ENCODE measurements at regions not wholly inside any gene's neighbourhood (a gene's known extent, or its start where the extent isn't known, plus 50 kb on each side); places are given as distances from the start of the nearest gene placed in this dataset.

DNA sequence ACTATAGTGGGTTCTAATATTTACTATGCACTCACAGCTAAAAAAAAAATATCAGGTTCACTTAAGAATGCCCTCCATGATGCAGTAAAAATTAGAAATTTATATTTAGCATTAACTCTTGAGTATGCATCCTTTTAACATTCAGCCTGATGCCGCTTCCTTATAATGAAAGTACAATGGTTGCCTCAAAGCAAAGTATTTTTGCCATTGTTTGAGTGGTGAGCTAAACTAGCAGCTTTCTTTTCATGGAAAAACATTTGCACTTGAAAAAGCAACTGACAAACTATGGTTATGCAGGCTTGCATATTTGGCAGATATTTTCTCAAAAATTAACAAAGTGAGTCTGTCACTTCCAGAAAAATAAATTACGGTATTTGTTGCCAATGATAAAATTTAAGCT, 188.6 kb downstream of the SLC6A15 start:
- Mint-ChIP-seq H3K9me3 (no peaks in the 10 kb centered on the region), H3K27ac (no peak overlapping the region), H3K4me3 (no peak overlapping the region), H3K36me3 (ENCODE audit: low read depth) (no peaks in the 10 kb centered on the region), H3K27me3 (no peaks in the 10 kb centered on the region), H3K4me1 (ENCODE audit: low read depth) (no peaks in the 10 kb centered on the region)
- ChIA-PET CTCF (interaction anchor here (0.6 kb wide), 1 partner anchor 1163 kb away, joined by 3 read pairs; no protein-coding TSS in a partner anchor), POLR2A (no interaction called here)
- TF ChIP-seq, protein P1, sequence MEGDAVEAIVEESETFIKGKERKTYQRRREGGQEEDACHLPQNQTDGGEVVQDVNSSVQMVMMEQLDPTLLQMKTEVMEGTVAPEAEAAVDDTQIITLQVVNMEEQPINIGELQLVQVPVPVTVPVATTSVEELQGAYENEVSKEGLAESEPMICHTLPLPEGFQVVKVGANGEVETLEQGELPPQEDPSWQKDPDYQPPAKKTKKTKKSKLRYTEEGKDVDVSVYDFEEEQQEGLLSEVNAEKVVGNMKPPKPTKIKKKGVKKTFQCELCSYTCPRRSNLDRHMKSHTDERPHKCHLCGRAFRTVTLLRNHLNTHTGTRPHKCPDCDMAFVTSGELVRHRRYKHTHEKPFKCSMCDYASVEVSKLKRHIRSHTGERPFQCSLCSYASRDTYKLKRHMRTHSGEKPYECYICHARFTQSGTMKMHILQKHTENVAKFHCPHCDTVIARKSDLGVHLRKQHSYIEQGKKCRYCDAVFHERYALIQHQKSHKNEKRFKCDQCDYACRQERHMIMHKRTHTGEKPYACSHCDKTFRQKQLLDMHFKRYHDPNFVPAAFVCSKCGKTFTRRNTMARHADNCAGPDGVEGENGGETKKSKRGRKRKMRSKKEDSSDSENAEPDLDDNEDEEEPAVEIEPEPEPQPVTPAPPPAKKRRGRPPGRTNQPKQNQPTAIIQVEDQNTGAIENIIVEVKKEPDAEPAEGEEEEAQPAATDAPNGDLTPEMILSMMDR (IDR thresholded peaks at IDR 0.05): no peak
- intact Hi-C loops (cut with micrococcal nuclease): no loop called here
- DNase-seq (no peak), ATAC-seq (no peak)

DNA sequence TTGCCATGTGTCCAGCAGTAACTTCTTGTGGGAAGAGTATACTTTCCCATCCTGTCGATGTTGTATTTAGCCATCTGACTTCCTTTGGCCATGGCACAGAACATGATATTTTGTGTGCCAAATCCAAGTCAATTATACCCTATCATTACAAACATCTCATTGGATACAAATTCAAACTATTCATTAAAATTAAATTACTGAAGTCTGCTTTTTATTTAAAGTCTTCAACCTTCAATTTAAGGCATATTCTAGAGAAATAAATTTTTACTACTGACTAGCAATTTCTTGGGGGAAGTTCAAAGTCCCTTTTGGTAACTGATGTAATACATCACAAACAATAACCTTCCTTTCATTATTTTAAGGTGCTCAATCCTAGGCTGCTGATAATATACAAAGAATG, 192.6 kb downstream of the SLC6A15 start:
- TF ChIP-seq, protein P1 (IDR thresholded peaks at IDR 0.05): no peak
- Mint-ChIP-seq H3K36me3 (ENCODE audit: low read depth) (no peaks in the 10 kb centered on the region), H3K4me1 (ENCODE audit: low read depth) (no peaks in the 10 kb centered on the region), H3K27me3 (no peaks in the 10 kb centered on the region), H3K27ac (no peak overlapping the region), H3K4me3 (no peak overlapping the region), H3K9me3 (peaks cover 2% of the 10 kb centered on the region)
- POLR2A ChIA-PET: no interaction called here
- DNase-seq (no peak), ATAC-seq (no peak)
- intact Hi-C loops (cut with micrococcal nuclease): no loop called here
- CTCF ChIA-PET: no interaction called here

DNA sequence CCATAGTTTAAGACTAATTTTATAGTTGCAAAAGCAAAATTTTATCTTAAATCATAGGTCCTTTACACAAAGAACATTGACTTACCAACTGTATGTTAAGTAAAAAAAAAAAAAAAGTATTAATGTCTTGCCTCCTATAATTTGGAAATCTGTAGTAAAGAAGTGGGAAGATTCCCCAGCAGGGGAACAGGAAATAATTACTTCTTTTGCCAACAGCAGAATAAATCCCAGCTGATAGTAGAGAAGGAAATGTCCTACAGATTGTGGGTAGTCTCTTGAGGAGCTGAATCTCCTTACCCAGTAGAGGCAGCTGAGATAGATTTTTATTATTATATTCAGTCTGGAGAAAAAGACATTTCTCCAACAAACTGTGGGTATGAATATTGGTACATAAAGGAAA, 193.7 kb downstream of the SLC6A15 start:
- intact Hi-C loops (cut with micrococcal nuclease): no loop called here
- Mint-ChIP-seq H3K36me3 (ENCODE audit: low read depth) (no peaks in the 10 kb centered on the region), H3K27me3 (no peaks in the 10 kb centered on the region), H3K9me3 (peaks cover 2% of the 10 kb centered on the region), H3K27ac (no peak overlapping the region), H3K4me3 (no peak overlapping the region), H3K4me1 (ENCODE audit: low read depth) (no peaks in the 10 kb centered on the region)
- no peak for ATAC-seq
- no peak for DNase-seq
- ChIA-PET POLR2A (no interaction called here), CTCF (no interaction called here)
- TF ChIP-seq, protein P1 (IDR thresholded peaks at IDR 0.05): no peak

DNA sequence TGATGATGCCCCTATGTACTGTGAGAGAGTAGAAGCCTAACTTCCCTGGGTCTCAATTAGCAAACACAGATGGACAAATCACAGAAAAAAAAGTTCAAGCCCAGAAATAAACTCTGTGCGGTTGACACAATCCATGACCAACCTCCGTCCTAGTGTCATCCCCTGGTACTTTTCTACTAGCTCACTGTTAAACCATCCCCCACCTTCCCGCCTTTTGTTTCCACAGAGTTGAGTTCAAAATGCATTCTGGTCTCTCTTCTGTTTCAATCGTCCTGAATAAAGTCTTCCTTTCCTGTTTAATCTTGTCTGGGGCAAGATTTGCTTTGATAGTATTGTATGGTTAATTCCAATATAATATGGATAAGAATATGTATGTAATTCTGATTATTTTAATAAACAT, 199.9 kb downstream of the SLC6A15 start:
- Mint-ChIP-seq H3K4me1 (ENCODE audit: low read depth) (no peaks in the 10 kb centered on the region), H3K9me3 (no peaks in the 10 kb centered on the region), H3K27ac (no peak overlapping the region), H3K36me3 (ENCODE audit: low read depth) (no peaks in the 10 kb centered on the region), H3K27me3 (no peaks in the 10 kb centered on the region), H3K4me3 (no peak overlapping the region)
- CTCF ChIA-PET: no interaction called here
- ATAC-seq: no peak
- no peak for DNase-seq
- POLR2A ChIA-PET: no interaction called here
- intact Hi-C loops (cut with micrococcal nuclease): no loop called here
- TF ChIP-seq, protein P1 (IDR thresholded peaks at IDR 0.05): no peak

DNA sequence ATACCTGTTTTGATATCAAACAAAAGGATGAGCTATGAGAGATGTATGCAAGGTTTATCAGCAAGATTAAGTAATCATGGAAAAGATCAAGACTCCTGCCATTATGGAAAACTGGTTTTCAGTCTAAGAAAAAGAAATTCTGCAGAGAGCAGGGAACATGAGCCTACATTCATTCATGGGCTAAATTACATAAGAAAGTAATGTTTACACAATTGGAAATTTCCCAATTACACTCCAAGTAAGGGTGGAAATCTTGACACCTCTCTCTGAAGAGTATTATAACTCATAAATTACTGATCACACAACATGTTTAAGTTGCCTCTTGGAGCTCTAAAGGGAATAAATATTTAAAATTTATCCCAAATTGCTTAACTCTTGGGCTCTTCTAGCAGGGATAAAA, 206.2 kb downstream of the SLC6A15 start:
- H3K9me3 Mint-ChIP-seq: peaks cover 2% of the 10 kb centered on the region
- ATAC-seq: no peak
- H3K4me3 Mint-ChIP-seq: no peak overlapping the region
- H3K27ac Mint-ChIP-seq: no peak overlapping the region
- CTCF ChIA-PET: no interaction called here
- intact Hi-C loops (cut with micrococcal nuclease): no loop called here
- no peaks in the 10 kb centered on the region for H3K36me3 Mint-ChIP-seq (ENCODE audit: low read depth)
- no peak for DNase-seq
- no peaks in the 10 kb centered on the region for H3K4me1 Mint-ChIP-seq (ENCODE audit: low read depth)
- TF ChIP-seq, protein P1 (IDR thresholded peaks at IDR 0.05): no peak
- H3K27me3 Mint-ChIP-seq: no peaks in the 10 kb centered on the region
- POLR2A ChIA-PET: no interaction called here

All from activated CD8-positive, alpha-beta T cell treated with anti-CD3 and anti-CD28 coated beads for 36 hours (primary cell).